HEK293 (cell line): ENCODE measurements at regions not wholly inside any gene's neighbourhood (a gene's known extent, or its start where the extent isn't known, plus 50 kb on each side); places are given as distances from the start of the nearest gene placed in this dataset.
A peak's percentile ranks its signal among the peaks of the same experiment; 100 is the strongest.

Source experiments
- CTCF ChIA-PET: fragments of 350-600 bp; formaldehyde crosslinking; extraction: SDS; loops from one replicate; lab custom pipeline; 2021; ENCODE audit warnings: antibody characterized with exemption; lab: Yijun Ruan, JAX
- POLR2A ChIA-PET: fragments of 300-600 bp; formaldehyde crosslinking; extraction: SDS; loops from one replicate; lab custom pipeline; 2020; ENCODE audit warnings: antibody characterized with exemption, inconsistent platforms; lab: Yijun Ruan, JAX
- H3K27ac ChIP-seq: fragments of 200-500 bp; sonication (Bioruptor generic); 2 replicates; pipeline ENCODE4 v1.5.1; 2014; ENCODE audit warnings: low read depth, low read length, control low read depth, inconsistent platforms; ENCODE audit errors: extremely low read depth
- H3K36me3 ChIP-seq, 2 experiments: fragments of 200-500 bp in 1 of 2; sonication (Bioruptor generic) in 1 of 2; 1 replicate in 1 of 2; 2 replicates in 1 of 2; pipeline ENCODE4 v1.5.1; 2014 to 2017; ENCODE audit warnings: inconsistent platforms in 2 of 2, low read length in 2 of 2; ENCODE audit not compliant: control insufficient read depth in 2 of 2, insufficient read depth in 1 of 2
- H3K4me1 ChIP-seq: fragments of 200-500 bp; sonication (Bioruptor generic); 2 replicates; pipeline ENCODE4 v1.5.1; 2014; ENCODE audit warnings: mild to moderate bottlenecking, low read length, inconsistent platforms; ENCODE audit not compliant: control insufficient read depth, insufficient read depth
- H3K4me3 ChIP-seq: 2 replicates; pipeline ENCODE4 v1.5.1; 2011; ENCODE audit warnings: low read depth, mild to moderate bottlenecking, control low read depth, low read length, moderate library complexity
- H3K9me3 ChIP-seq: fragments of 200-500 bp; sonication (Bioruptor generic); 2 replicates; pipeline ENCODE4 v1.5.1; 2014; ENCODE audit warnings: low read depth, low read length, inconsistent platforms; ENCODE audit not compliant: control insufficient read depth, insufficient read depth
- HIC1 ChIP-seq: fragments of 450-650 bp; formaldehyde crosslinking; IDR thresholded peaks from 2 replicates; pipeline ENCODE4 v1.5.1; 2016; ENCODE audit warnings: missing biosample characterization, missing genetic modification characterization
- HOXD13 ChIP-seq: sonication (generic); formaldehyde crosslinking; IDR thresholded peaks from 2 replicates; pipeline ENCODE4 v1.8.0; 2022; ENCODE audit warnings: missing genetic modification reagents, borderline replicate concordance
- KLF1 ChIP-seq: fragments of 450-650 bp; formaldehyde crosslinking; IDR thresholded peaks from 2 replicates; pipeline ENCODE4 v1.5.1; 2016; ENCODE audit warnings: missing biosample characterization, missing genetic modification characterization
- RBAK ChIP-seq: fragments of 450-650 bp; formaldehyde crosslinking; IDR thresholded peaks from 2 replicates; pipeline ENCODE4 v1.5.1; 2016; ENCODE audit warnings: missing biosample characterization, missing genetic modification characterization
- SP7 ChIP-seq: fragments of 450-650 bp; formaldehyde crosslinking; IDR thresholded peaks from 2 replicates; pipeline ENCODE4 v1.5.1; 2016; ENCODE audit warnings: missing biosample characterization, missing genetic modification characterization
- ZBTB1 ChIP-seq: fragments of 450-650 bp; formaldehyde crosslinking; IDR thresholded peaks from 2 replicates; pipeline ENCODE4 v1.5.1; 2016; ENCODE audit warnings: missing biosample characterization, missing genetic modification characterization
- ZBTB10 ChIP-seq: fragments of 450-650 bp; formaldehyde crosslinking; IDR thresholded peaks from 2 replicates; pipeline ENCODE4 v1.5.1; 2016; ENCODE audit warnings: missing biosample characterization, missing genetic modification characterization
- ZEB2 ChIP-seq: fragments of 450-650 bp; formaldehyde crosslinking; IDR thresholded peaks from 2 replicates; pipeline ENCODE4 v1.5.1; 2016; ENCODE audit warnings: missing biosample characterization, missing genetic modification characterization
- ZNF114 ChIP-seq: fragments of 450-650 bp; formaldehyde crosslinking; IDR thresholded peaks from 2 replicates; pipeline ENCODE4 v1.5.0; 2017; ENCODE audit warnings: missing biosample characterization, missing genetic modification characterization
- ZNF16 ChIP-seq: fragments of 450-650 bp; formaldehyde crosslinking; IDR thresholded peaks from 2 replicates; pipeline ENCODE4 v1.5.1; 2016; ENCODE audit warnings: low read depth, missing biosample characterization, missing genetic modification characterization
- ZNF335 ChIP-seq: fragments of 450-650 bp; formaldehyde crosslinking; conservative IDR thresholded peaks from 2 replicates; pipeline ENCODE4 v1.5.1; 2016; ENCODE audit warnings: missing biosample characterization, missing genetic modification characterization
- ZNF341 ChIP-seq: fragments of 450-650 bp; formaldehyde crosslinking; IDR thresholded peaks from 2 replicates; pipeline ENCODE4; 2016; ENCODE audit warnings: low read depth, missing biosample characterization, missing genetic modification characterization
- ZNF48 ChIP-seq: fragments of 450-650 bp; formaldehyde crosslinking; IDR thresholded peaks from 2 replicates; pipeline ENCODE4 v1.5.1; 2016; ENCODE audit warnings: missing biosample characterization, missing genetic modification characterization
- ZNF610 ChIP-seq: fragments of 450-650 bp; formaldehyde crosslinking; IDR thresholded peaks from 2 replicates; pipeline ENCODE4 v1.5.1; 2016; ENCODE audit warnings: missing biosample characterization, missing genetic modification characterization, borderline replicate concordance
- ZNF639 ChIP-seq: fragments of 450-650 bp; formaldehyde crosslinking; IDR thresholded peaks from 2 replicates; pipeline ENCODE4 v1.5.1; 2016; ENCODE audit warnings: missing biosample characterization, missing genetic modification characterization
- ZNF670 ChIP-seq: fragments of 450-650 bp; formaldehyde crosslinking; IDR thresholded peaks from 2 replicates; pipeline ENCODE4 v1.5.1; 2016; ENCODE audit warnings: missing biosample characterization, missing genetic modification characterization, low read depth
- ZNF830 ChIP-seq: fragments of 450-650 bp; IDR thresholded peaks from 2 replicates; pipeline ENCODE4 v1.5.0; 2018; ENCODE audit warnings: missing biosample characterization, missing genetic modification characterization, low read depth, mild to moderate bottlenecking, moderate library complexity
- ZSCAN18 ChIP-seq: fragments of 450-650 bp; formaldehyde crosslinking; IDR thresholded peaks from 2 replicates; pipeline ENCODE4 v1.5.1; 2016; ENCODE audit warnings: missing biosample characterization, missing genetic modification characterization

- H3K27ac ChIP-seq, result no peak overlapping the region
- CTCF ChIA-PET, result no interaction called here
- TF ChIP-seq RBAK (tag by site-specific recombination) (no peak), KLF1 (tag by site-specific recombination) (no peak), ZEB2 (tag by site-specific recombination) (no peak), ZBTB1 (tag by site-specific recombination) (no peak), ZNF114 (no peak), ZNF639 (no peak), ZNF610 (tag by site-specific recombination) (no peak), ZNF335 (tag by site-specific recombination) (no peak), ZNF48 (no peak), ZBTB10 (no peak), ZSCAN18 (tag by site-specific recombination) (no peak), HIC1 (tag by site-specific recombination) (no peak), ZNF341 (no peak), ZNF16 (tag by site-specific recombination) (no peak), ZNF670 (tag by site-specific recombination) (no peak), HOXD13 (CRISPR knock-in tag) (no peak)
Measured at GRCh38 chr17:71899317-71899716, 221.5 kb upstream of the SOX9 start.

GRCh38 chr17:71900621-71901229 lies 220.1 kb upstream of the SOX9 start:
- no peak overlapping the region for H3K4me3 ChIP-seq
- no peaks in the 10 kb centered on the region; the same call in 1 of the 2 replicates for H3K9me3 ChIP-seq
- CTCF ChIA-PET, result interaction anchor here (0.5 kb wide), 1 partner anchor 34 kb away, joined by 3 read pairs; no protein-coding TSS in a partner anchor
- no peaks in the 10 kb centered on the region for H3K4me1 ChIP-seq
- no peaks in the 10 kb centered on the region for H3K36me3 ChIP-seq
- no peak overlapping the region for H3K27ac ChIP-seq
- TF ChIP-seq SP7 (tag by site-specific recombination) (0 out of 2 replicates have a peak, but pooled peaks have one; percentile 25), ZNF830 (tag by site-specific recombination) (no peak)
- POLR2A ChIA-PET, result no interaction called here

More at GRCh38 chr17:71899317-71899716, 221.5 kb upstream of the SOX9 start:
- Histone ChIP-seq H3K9me3 (no peaks in the 10 kb centered on the region; the same call in 1 of the 2 replicates), H3K4me3 (no peak overlapping the region), H3K4me1 (no peaks in the 10 kb centered on the region), H3K36me3 (no peaks in the 10 kb centered on the region)
- POLR2A ChIA-PET, result no interaction called here
